Activated CD8-positive, alpha-beta memory T cell treated with anti-CD3 and anti-CD28 coated beads, Interleukin-2, amount 50 U/mL, for 48 hours (primary cell): ENCODE measurements at regions not wholly inside any gene's neighbourhood (a gene's known extent, or its start where the extent isn't known, plus 50 kb on each side); places are given as distances from the start of the nearest gene placed in this dataset.
"Not testable (repeated sequence)": the region's sequence is repeated elsewhere in the genome, so short reads cannot be mapped to it uniquely, and the experiment has no call there.

Experiments used
- DNase-seq: peaks from one replicate; pipeline ENCODE4 v3.0.0-alpha.2; 2020

DNA sequence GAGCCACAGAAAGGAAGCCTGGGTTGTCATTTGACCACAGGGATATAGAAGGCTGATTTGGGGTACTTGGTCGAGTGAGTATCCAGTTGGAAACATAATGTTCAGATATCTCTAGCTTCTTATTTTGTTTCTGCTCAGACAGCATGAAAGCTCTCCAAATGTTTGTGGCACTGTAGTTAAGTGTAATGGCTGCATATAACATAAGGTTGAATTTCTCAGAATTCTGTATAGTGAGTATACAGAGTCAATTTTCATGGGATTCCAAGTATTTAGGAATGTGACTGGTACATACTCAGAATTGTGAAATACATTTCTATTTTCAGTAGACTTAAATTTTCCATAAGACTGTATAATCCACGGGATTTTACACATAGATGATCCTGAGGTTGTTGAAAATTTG, 2102.1 kb upstream of the RAG2 start:
- DNase-seq, result no peak

DNA sequence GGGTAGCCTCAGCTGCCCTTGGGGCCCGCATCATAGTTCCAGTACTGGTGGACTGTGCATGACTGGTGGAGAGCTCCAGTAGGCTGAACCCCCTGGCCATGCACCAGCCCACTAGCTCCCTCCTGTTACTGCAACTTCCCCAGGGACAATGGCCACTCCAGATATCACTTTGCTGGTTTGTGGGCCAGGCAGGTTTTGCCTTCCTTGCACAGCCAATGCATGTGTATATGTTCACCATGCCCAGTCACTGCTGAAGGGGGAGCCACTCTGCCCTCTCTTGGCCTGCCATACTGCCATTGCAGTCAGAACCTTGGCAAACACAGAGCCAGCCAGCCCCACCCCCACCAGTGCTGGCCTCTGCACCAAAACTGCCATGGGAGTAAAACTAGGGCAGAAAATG, 2095.3 kb upstream of the RAG2 start:
- no peak for DNase-seq

DNA sequence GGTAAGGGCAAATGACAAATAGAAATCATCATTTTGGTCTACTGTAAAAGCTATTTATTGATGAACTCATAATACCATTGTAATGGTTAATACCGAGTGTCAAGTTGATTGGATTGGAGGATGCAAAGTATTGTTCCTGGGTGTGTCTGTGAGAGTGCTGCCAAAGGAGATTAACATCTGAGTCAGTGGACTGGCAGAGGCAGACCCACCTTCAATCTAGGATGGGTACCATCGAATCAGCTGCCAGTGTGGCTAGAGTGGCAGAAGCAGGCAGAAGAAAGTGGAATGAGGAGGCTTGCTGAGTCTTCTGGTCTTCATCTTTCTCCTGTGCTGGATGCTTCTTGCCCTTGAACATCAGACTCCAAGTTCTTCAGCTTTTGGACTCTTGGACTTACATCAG, 2092.2 kb upstream of the RAG2 start:
- not testable (repeated sequence) for DNase-seq

DNA sequence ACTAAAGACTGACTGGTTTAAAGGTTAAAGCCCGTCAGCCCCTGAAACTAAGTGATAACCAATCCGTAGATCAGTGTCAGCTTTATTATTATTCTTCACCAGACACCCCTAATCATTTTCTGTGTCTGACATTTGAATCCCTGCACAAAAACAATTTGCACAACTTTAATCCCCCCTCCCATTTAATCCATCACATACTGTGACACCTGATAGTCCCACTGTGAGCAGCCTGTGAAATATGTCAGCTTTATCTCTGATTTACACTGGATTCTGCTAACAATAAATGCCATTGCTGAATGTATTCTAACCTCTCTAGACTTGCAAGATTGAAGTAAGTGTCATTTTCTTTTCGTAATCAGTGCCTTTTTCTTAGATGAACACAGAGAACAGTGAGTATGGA, 2089.0 kb upstream of the RAG2 start:
- no peak for DNase-seq

DNA sequence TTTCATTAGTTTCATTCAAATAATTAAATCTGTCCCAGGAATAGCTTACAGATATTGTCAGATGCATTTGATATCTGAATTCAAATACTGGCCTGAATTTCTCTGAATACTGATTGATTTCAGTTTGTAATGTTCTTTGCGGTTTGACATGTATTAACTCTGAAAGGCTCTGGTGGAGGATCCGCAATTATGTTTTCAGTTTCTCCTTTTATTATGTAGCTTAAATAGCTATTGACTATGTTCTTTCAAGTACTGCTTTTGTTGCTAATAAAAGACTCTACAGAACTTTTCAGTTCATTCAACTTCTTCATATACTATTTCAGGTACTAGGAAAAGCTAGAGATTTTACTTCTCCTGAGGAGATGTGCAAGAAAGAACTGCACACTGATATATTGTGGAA, 2085.4 kb upstream of the RAG2 start:
- no peak for DNase-seq

DNA sequence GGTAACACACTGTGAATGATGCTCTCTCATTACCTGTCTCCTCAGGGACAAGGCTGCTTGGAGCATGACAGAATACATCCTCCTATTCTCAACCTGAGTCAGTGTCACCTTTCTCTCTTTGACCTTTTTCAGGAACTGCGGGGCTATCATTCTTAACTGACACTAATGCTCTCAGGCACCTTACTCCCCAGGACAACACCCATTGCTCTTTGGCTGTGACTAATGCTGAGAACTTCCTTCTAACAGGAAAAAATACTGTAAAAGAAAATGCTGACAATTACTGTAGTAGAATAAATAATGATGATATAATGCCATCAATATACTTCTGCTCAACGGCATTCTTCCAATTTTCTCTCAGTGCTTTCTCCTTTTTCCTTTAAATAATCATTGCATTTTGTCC, 2082.7 kb upstream of the RAG2 start:
- DNase-seq, result no peak

DNA sequence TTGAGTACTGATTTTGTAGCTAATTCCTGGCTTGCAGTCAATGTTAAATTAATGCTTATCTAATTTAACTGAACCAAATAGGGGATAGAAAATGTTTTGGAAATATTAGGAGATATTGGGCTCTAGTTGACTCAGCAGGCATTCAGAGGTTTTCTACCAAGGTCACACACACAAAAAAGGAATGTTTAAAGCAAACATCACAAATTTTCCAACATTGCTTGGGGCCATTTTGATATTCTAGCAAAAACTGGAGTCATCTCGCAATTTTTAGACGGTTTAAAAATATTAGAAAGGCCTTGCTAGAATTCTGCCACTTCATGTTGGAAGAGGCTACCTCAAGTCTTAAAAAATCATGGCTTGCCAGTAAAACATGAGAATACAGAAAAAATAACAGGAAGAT, 2082.1 kb upstream of the RAG2 start:
- no peak for DNase-seq

DNA sequence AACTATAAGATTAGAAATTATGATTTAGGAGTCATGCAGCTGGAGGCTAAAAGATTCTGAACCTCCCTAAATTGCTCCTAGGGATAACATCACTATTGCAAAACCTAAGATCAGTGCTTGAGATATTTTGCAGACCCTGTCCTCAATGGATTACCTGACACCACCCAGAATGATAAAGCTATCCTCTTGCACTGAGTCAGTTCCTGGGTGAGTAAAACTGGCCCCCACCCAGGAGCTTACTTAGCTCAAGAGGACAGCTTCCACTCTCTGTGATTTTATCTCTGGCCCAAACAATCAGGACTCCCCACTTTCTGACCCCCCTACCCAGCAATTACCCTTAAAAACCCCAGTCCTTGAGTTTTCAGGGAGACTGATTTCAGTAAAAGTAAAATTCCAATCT, 2074.4 kb upstream of the RAG2 start:
- no peak for DNase-seq

DNA sequence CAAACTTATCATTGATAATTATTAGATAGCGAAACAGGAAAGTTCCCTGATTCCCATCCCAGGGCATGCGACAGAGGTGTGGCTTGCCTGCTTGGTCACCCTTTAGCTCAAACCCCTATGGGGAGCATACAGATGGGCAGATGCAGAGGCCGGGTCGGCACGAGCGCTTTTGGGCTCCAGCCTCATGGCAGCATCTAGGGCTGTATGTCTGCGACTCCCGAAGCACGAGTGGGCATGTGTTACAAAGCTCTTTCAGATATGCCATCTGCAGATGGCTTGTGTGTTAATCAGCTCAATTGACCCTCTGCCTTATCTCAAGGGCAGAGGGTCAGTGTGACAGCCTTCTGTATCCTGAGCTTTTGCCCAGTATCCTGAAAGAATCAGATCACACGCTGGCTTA, 2069.3 kb upstream of the RAG2 start:
- DNase-seq, result no peak

DNA sequence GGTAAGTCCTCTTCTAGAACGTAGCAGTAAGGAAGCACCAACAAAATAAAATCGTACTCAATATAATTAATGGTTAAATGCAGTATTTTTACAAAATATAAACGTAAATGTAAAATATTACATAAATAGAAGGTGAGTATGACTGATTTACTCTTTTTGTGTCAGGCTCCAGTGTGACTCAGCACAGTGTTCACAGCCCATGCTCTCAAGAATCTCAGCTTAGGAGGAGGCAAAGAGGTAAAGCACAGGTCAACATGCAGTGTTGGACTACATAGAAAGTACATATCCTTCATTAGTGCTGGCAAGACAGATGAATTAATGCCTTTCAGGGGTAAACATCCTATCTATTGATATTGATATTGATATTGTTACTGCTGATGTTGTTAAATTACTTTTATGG, 2050.6 kb upstream of the RAG2 start:
- DNase-seq, result no peak

DNA sequence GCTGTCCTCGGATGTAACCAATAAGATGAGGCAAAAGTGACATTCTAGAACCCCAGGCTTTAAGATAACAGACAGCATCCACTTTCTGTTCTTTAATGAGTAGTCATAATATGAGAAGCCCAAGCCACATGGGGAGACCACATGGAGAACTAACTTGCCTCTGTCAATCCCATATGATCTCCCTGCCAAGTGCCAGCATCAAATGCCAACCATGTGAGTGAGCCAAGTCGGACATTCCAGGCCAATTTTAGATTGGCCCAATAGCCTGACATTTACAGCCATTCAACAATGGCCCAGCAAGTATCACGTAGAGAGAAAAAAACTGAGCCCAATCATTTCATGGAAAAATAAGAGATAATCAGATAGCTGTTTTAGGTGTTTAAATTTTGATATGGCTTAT, 2048.3 kb upstream of the RAG2 start:
- DNase-seq, result no peak

DNA sequence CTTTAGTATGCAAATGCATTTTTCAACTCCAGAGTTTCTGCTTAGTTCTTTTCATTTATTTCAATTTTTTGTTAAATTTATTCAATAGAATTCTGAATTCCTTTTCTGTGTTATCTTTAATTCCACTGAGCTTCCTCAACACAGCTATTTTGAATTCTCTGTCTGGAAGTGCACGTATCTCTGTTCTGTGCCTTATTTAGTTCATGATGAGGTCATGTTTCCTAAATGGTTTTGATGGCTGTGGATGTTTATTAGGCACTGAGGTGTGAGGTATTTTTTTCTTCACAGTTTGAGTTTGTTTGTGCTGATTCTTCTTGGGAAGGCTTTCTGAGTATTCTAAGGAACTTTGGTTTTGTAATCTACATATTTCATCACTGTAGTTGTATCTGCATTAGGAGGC, 2042.8 kb upstream of the RAG2 start:
- DNase-seq, result no peak

DNA sequence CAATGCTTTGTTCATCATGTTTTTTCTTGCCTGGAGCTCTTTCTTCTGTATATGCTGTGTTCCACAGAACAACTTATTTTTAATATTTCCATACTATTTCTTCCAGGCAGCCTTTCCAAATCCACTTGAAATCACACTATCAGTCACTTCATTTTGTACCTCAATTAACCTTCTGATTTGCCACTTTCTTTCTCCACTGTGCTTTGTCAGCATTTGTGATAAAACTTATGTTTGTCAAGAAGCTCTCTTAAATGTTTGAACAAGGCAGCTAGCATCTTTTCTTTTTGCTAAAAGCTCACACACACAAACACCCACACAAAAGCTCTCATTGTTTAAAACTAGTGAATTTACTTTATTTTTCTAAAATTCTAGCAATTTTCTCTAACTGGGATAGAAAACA, 2014.7 kb upstream of the RAG2 start:
- no peak for DNase-seq

DNA sequence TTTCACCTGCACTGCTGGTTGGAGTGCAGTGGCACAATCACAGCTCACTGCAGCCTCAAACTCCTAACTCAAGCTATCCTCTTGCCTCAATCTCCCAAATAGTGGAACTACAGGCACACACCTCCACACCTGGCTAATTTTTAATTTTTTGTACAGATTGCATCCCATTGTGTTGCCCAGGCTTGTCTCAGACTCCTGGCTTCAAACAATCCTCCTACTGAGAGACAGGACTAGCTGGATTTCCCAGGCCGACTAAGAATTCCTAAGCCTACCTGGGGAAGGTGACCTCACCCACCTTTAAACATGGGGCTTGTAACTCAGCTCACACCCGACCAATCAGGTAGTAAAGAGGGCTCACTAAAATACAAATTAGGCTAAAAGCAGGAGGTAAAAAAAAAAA, 2003.3 kb upstream of the RAG2 start:
- DNase-seq, result not testable (repeated sequence)

DNA sequence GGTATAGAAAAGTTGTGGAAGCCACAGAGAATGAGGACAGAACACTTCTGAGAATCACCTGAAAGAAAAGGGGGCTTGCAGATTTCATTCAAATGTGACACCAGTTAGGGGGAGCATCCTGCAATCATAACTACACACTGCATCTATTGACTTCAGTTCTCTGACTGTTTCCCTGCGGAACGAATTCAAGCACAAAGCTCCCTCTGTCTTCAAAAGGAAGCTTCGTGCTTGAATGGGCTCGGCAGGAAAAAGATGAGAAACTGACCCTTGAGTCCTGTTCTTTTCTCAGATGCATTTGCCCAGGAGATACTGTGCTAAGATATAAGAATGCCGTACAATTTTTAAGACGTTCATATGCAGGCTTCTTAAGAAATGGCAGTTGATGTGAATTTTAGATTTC, 2000.4 kb upstream of the RAG2 start:
- no peak for DNase-seq

DNA sequence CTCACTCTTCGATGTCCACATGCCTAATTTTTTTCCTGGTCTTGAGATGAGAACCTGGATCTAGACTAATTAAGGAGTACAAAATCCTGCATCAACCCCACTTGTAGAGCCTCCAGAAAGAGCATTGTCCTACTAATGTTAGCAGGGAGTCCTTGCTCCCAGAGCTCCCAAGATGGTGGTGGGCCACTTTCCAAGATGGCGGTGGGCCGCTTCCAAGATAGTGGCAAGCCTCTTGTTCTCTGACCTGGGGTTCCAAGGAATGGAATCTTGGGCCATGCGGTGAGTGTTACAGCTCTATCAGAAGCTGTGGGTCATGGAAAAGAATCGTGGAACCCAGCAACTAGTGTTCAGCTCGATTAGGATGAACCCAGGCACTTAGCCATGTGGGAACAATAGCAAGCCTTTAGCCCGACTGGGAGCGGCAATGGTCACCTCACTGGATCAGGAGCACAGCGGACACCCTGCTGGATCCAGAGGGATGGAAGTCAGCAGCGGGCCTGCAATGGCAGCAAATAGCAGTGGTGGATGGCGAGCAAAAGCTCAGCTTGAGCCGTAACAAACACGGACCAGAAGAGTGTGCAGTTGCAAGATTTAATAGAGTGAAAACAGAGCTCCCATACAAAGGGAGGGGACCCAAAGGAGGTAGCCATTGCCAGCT, 1997.5 kb upstream of the RAG2 start:
- not testable (repeated sequence) for DNase-seq

DNA sequence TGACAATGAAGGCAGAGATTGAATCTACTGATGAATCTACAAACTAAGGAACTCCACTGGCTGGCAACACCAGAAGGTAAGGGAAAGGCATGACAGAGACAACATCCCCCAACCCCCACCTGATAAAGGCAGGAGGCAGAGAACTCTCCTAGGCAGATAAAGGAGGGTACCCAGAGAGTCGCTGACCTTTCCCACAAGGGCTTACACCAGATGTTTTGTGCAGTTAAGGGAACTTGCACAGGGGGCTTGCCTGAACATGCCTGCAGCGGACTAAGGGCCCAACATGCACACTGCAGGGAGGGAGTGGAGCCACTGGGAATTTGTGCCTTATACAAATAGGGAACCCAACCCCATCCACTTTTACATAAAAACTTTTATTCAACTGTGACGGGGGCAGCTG, 1996.9 kb upstream of the RAG2 start:
- DNase-seq, result no peak

DNA sequence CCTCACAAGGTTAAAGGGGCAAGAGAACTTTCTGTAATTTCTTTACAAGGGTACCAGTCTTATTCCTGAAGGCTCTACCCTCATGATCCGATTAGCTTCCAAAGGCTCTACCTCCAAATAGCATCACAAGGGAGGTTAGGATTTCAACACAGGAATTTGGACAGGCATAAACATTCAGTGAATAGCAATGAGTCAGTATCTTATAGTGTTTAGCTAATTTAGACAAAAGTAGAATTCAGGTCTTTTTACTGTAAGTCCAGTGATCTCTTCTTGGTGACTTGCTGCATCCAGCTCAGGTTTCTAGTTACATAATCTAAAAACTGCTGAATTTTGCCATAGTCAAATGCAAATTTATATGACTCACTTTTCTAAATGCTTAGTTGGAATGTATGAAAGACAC, 1995.6 kb upstream of the RAG2 start:
- DNase-seq, result no peak

DNA sequence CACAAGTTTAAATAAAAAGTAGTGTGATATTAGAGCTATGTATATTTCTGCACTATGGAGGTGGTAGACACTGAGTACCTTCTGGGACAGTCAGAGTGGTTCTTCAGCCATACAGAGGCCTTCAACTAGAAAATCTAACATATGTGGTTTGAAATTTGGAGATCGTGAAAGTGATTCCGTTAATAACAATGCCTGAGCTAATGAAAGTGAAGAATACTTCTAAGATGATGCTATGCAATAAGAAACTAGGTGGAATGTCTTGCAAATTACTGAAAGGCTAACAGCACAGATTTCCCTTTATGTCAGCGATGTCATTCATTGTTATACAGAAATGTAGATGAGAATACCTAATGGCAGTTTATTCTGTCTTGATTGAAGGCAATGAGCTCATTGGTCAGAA, 1984.7 kb upstream of the RAG2 start:
- no peak for DNase-seq

DNA sequence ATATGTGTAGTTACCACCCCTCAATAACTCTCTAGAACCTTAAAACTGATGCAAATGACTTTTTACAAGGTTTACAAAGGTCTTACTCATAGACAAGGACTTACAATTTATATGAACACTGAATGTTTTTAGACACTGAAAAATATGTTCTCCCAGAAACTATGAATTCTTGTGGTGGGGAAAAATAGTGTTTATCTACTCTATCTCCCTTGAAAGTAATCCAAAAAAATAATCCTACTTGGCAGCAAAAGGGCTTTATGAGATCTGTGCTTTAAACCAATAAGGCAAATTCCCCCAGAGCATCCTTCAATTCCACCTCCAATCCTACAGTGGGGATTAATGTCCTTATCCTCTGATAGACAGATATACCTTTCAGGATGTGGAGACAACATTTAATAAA, 1984.1 kb upstream of the RAG2 start:
- no peak for DNase-seq

DNA sequence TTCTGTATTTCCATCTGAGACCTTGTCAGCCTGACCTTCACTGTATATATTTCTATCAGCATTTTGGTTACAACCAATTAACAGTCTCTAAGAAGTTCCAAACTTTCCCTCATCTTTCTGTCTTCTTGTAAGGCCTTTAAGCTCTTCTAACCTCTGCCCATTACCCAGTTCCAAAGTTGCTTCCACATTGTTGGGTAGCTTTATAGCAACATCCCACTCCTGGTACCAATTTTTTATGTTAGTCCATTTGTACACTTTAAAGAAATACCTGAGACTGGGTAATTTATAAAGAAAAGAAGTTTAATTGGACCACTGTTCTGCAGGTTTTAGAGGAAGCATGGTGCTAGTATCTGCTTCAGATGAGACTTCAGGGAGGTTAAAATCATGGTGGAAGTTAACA, 1979.7 kb upstream of the RAG2 start:
- no peak for DNase-seq

DNA sequence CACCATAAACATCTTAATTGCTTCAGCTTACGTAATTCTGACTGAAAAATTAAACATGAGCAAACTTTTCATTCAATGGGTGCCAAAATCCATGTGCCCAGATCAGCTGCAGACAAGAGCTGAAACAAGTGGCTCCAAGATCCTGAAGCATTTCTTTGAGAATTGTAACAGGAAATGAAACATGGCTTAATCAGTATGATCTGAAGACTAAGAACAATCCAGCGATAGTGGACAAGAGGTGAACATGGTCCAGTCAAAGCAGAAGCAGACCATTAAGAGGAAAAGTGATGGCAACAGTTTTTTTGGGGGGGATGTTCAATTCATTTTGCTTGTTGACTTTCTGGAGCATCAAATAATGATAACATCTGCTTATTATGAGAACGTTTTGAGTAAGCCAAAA, 1964.5 kb upstream of the RAG2 start:
- DNase-seq, result no peak

DNA sequence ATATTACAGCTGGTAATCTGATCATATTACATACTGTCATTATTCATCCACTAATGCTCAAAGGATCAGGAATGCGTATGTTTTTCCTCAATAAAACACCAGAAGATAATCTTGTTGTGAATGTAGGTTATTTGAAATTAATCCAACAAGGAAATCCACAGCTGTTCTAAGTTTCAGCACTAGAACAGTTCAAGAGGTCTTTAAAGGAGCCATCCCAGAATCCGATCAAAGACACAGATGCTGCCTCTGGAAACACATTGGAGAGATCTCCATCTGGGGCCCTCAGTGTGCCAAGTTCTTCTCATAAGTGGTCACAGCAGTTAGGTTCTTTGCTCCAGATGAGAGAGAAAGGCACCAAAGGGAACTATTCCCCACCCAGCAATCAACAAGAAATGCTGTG, 1955.1 kb upstream of the RAG2 start:
- no peak for DNase-seq

DNA sequence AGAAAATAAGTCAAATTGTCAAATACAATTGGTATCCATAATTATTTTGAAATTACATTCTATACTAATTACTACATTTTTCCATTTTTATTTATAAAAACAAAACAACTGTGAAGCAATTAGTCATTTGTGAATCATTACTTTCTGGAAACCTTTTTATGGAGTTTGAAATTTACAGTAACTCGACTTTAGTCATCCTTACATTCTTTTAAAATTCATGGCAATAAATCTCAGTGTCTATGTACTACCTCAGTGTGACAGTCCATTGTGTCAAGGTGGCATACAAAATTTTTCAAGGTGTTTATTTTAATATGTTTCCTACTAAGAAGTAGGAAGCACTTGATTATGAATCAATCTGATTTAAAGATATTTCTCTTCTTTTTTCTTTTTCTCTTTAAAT, 1949.4 kb upstream of the RAG2 start:
- DNase-seq, result no peak

DNA sequence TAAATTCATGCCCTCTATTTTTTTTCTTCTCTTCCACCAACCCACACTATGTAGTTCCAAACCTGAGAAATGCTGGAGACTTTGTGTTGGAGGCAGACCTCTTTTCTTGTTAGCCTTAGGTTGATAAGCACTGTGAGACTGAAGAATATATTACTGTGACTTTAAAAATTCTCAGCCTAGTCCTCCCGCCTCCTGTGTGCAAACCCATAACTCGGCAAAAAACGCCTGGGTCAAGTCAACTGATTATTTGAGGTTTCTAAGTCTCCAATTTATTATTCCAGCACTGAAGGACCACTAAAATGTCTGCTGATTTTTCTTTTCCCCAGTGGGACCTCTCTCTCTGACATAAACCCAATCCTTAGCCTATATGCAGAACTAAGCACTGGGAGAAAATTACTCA, 1946.0 kb upstream of the RAG2 start:
- DNase-seq, result no peak

DNA sequence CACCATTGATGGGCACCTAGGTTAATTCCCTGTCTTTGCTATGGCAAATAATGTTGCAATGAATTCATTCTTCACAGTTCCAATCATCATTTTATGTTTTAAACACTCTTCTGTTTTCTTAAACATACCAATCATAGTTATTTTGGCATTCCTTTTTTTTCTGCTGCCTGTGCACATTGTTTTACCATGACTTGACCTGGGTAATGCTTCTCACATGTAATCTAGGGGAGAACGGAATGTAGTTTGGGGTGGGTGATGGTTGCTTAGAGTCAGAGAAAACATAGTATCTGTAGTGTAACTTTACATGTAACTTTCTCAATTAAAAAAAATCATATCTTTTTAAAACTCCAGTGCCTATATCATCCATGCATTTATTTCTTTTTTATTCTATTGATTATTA, 1945.3 kb upstream of the RAG2 start:
- DNase-seq, result no peak
